Mucosa of descending colon (tissue), 3 donors: ENCODE measurements at regions not wholly inside any gene's neighbourhood (a gene's known extent, or its start where the extent isn't known, plus 50 kb on each side); places are given as distances from the start of the nearest gene placed in this dataset.

Source experiments
- ATAC-seq: fragments of 200-7000 bp; cut with Tn5 transposase; one replicate; pipeline ENCODE4 v1.9.1; 2020; ENCODE audit warnings: mild to moderate bottlenecking, moderate library complexity
- DNase-seq, 3 donors: peaks; one replicate each; pipeline ENCODE4 v3.0.0-alpha.2; 2020
- H3K36me3 ChIP-seq: fragments of 200-600 bp; one replicate; pipeline ENCODE4 v1.8.0; 2021; ENCODE audit warnings: low read depth, mild to moderate bottlenecking
- H3K4me1 ChIP-seq: fragments of 200-600 bp; one replicate; pipeline ENCODE4 v1.8.0; 2021; ENCODE audit warnings: low read depth, mild to moderate bottlenecking
- H3K4me3 ChIP-seq: fragments of 200-600 bp; one replicate; pipeline ENCODE4 v1.8.0; 2021; ENCODE audit warnings: mild to moderate bottlenecking
- H3K9me3 ChIP-seq: fragments of 200-600 bp; one replicate; pipeline ENCODE4 v1.8.0; 2021; ENCODE audit warnings: mild to moderate bottlenecking
- intact Hi-C, 2 donors: fragments of 100-400 bp; cut with DNase I in 1 of 2; cut with micrococcal nuclease in 1 of 2; formaldehyde crosslinking; loops; one replicate each; pipeline versions ENCODE4 v1.11.0 to v1.11.1; 2022; cut with DNase I, micrococcal nuclease
- TF ChIP-seq, protein P1 (sequence below): fragments of 200-600 bp; IDR thresholded peaks from one replicate; pipeline ENCODE4 v1.8.0; 2022; ENCODE audit warnings: antibody characterized with exemption, mild to moderate bottlenecking
- donor health status: DM: no; HTN: no; CAD: no; lungs with moderate emphysema.
- donor health status: DM: no; HTN: no; CAD: no.
- donor health status: DM: no; HTN: yes; CAD: no.

DNA sequence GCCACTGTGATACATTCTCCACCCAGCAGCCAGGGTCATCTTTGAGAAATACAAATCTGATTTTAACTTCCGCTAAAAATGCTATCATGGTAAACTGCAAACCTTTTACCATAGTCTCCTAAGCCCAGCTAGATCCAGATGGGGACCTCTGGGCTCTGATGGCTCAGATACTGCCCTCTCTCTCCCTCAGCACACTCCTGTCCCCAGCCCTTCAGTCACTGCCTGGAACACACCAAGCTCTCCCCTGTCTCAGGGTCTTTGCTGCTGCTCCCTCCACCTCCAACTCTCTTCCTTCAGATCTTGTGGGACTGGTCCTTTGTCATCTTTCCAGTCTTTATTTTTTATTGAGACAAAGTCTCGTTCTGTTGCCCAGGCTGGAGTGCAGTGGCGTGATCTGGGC lies 65.1 kb downstream of the SPRY4 start:
- intact Hi-C loops: no loop called here
- no peak overlapping the region for H3K4me3 ChIP-seq
- no peak for DNase-seq
- TF ChIP-seq, protein P1, sequence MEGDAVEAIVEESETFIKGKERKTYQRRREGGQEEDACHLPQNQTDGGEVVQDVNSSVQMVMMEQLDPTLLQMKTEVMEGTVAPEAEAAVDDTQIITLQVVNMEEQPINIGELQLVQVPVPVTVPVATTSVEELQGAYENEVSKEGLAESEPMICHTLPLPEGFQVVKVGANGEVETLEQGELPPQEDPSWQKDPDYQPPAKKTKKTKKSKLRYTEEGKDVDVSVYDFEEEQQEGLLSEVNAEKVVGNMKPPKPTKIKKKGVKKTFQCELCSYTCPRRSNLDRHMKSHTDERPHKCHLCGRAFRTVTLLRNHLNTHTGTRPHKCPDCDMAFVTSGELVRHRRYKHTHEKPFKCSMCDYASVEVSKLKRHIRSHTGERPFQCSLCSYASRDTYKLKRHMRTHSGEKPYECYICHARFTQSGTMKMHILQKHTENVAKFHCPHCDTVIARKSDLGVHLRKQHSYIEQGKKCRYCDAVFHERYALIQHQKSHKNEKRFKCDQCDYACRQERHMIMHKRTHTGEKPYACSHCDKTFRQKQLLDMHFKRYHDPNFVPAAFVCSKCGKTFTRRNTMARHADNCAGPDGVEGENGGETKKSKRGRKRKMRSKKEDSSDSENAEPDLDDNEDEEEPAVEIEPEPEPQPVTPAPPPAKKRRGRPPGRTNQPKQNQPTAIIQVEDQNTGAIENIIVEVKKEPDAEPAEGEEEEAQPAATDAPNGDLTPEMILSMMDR: no peak
- no peaks in the 10 kb centered on the region for H3K4me1 ChIP-seq
- no peaks in the 10 kb centered on the region for H3K9me3 ChIP-seq
- no peaks in the 10 kb centered on the region for H3K36me3 ChIP-seq
- no peak for ATAC-seq

DNA sequence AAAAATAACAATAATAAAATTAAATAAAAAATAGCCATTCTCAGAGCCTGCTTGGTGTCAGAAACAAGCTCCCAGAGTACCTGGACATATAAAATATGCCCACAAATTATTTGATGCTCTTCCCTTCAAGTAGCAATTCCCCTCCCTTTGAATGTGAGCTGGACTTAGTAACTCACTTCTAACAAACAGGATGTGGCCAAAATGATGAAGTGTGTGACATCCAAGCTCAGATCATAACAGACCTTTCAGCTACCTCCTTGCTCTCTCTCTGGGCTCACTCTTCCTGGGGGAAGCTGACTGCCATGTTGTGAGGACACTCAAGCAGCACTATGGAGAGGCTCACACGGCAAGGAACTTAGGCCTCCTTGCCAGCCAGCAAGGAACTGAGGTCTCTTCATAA lies 69.0 kb downstream of the SPRY4 start:
- no peak for DNase-seq
- no peak for ATAC-seq
- TF ChIP-seq, protein P1: no peak
- Histone ChIP-seq H3K4me3 (no peak overlapping the region), H3K36me3 (no peaks in the 10 kb centered on the region), H3K9me3 (no peaks in the 10 kb centered on the region), H3K4me1 (no peaks in the 10 kb centered on the region)
- intact Hi-C loops: no loop called here

- ATAC-seq (no peak), DNase-seq (no peak)
- TF ChIP-seq, protein P1: no peak
- Histone ChIP-seq H3K4me3 (no peak overlapping the region), H3K9me3 (no peaks in the 10 kb centered on the region), H3K36me3 (no peaks in the 10 kb centered on the region), H3K4me1 (no peaks in the 10 kb centered on the region)
- intact Hi-C loops: no loop called here
Observed at GRCh38 chr5:142254431-142254830, 70.4 kb downstream of the SPRY4 start.

DNA sequence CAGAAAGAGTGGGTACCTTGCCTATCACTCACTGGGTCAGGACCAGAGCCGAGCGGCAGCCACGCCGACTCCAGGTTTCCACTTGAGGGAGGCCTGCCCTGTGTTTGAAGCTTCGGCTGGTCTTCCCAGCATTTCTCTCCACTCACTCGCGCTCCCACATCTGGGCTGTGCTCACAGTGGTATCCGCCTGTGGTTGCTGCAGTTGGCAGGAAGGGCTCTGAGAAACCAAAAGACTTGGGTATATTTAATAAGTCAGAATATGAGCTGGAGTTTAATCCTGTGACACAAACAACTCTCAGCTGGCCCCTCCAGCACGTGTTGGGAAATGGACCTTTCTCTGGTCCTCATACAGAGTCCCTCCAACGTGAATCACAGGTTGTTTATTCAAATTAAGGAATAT lies 70.9 kb downstream of the SPRY4 start:
- intact Hi-C loops: no loop called here
- H3K4me3 ChIP-seq: no peak overlapping the region
- ATAC-seq (no peak), DNase-seq (no peak)
- no peaks in the 10 kb centered on the region for H3K9me3 ChIP-seq
- no peaks in the 10 kb centered on the region for H3K36me3 ChIP-seq
- peaks cover 4% of the 10 kb centered on the region for H3K4me1 ChIP-seq
- TF ChIP-seq, protein P1: no peak

DNA sequence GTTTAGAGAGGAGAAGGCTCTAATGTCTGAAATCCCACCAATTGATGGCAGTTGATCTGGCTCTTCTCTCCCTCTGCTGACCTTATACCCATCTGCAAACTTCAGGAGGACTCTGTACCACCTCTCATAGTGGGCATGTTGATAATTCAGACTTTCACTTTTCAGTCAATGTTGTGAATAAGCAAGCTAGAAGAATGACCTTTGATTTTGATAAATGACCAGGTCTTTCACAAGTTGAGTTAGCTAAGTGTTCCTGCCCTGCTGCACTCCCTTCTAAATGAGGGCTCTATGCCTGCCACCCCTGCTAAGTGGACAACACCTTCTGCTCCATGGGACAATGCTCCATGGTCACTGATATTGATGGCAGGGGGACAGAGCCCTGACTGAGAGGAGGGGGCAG lies 74.7 kb downstream of the SPRY4 start:
- DNase-seq (no peak), ATAC-seq (peak; percentile 37)
- Histone ChIP-seq H3K4me3 (no peak overlapping the region), H3K36me3 (no peaks in the 10 kb centered on the region), H3K4me1 (peaks cover 9% of the 10 kb centered on the region), H3K9me3 (no peaks in the 10 kb centered on the region)
- intact Hi-C loops: no loop called here
- TF ChIP-seq, protein P1: no peak

DNA sequence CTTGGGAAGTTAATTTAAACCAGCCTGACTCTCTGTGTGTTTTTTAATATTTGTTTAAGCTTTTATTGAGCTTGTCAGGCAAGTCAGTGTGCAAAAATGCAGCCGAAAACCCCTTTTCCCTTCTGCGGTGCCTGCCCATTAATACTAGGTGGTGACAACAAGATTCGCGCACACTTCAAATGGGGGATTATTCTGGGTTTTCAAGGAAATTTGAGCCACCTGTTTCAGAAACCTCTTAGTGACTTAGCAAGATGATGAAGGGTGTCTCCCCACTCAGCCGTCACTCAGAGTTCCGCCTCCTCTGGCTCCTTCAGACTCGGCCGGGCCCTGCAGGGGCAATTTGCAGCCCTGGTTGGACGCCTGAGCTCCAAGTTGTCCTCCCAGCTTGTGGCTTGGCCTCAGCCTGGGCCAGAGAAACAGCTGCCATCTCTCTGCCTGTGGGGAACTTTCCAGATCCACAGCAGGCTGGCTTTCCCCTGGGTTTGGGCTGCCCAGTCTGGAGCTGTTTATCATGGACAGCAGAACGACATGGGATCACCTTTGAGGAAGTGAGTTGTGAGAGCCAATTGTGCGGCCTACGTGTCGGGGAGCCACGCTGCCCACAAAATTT lies 75.9 kb downstream of the SPRY4 start:
- peak; percentile 86 for ATAC-seq
- Histone ChIP-seq H3K4me3 (no peak overlapping the region), H3K9me3 (no peaks in the 10 kb centered on the region), H3K4me1 (peaks cover 9% of the 10 kb centered on the region), H3K36me3 (no peaks in the 10 kb centered on the region)
- TF ChIP-seq, protein P1: no peak
- intact Hi-C loops: no loop called here
- peak; percentile 56 to 73 (median 67) for DNase-seq
